H9 (cell line): ENCODE measurements at regions not wholly inside any gene's neighbourhood (a gene's known extent, or its start where the extent isn't known, plus 50 kb on each side); places are given as distances from the start of the nearest gene placed in this dataset.

Experiments used
- DNase-seq: peaks from one replicate; pipeline ENCODE4 v3.0.0-alpha.2; 2017
- H2AFZ ChIP-seq: one replicate; pipeline ENCODE4 v1.6.1; 2013; ENCODE audit warnings: mild to moderate bottlenecking, low read length, control low read depth, moderate library complexity
- H2AK5ac ChIP-seq: 2 replicates; pipeline ENCODE4 v1.6.1; 2013; ENCODE audit warnings: low read length, control low read depth, mixed read lengths; ENCODE audit not compliant: insufficient read length
- H2BK120ac ChIP-seq: one replicate; pipeline ENCODE4 v1.6.1; 2013; ENCODE audit warnings: low read depth, mild to moderate bottlenecking, low read length, control low read depth, inconsistent platforms; ENCODE audit not compliant: poor library complexity, severe bottlenecking
- H2BK12ac ChIP-seq: 2 replicates; pipeline ENCODE4 v1.6.1; 2013; ENCODE audit warnings: low read length, control low read depth, mixed read lengths, low read depth; ENCODE audit not compliant: insufficient read length
- H2BK15ac ChIP-seq: 2 replicates; pipeline ENCODE4 v1.6.1; 2013; ENCODE audit warnings: low read depth, low read length, control low read depth
- H2BK20ac ChIP-seq: one replicate; pipeline ENCODE4 v1.6.1; 2013; ENCODE audit warnings: low read depth, mild to moderate bottlenecking, low read length, control low read depth, inconsistent platforms; ENCODE audit not compliant: poor library complexity, severe bottlenecking
- H2BK5ac ChIP-seq: 2 replicates; pipeline ENCODE4 v1.6.1; 2013; ENCODE audit warnings: low read length, control low read depth, mixed read lengths; ENCODE audit not compliant: insufficient read length
- H3K14ac ChIP-seq: 2 replicates; pipeline ENCODE4 v1.6.1; 2013; ENCODE audit warnings: low read length, control low read depth; ENCODE audit not compliant: insufficient read depth
- H3K18ac ChIP-seq: 2 replicates; pipeline ENCODE4 v1.6.1; 2013; ENCODE audit warnings: low read depth, mild to moderate bottlenecking, mixed read lengths, low read length, control low read depth; ENCODE audit not compliant: insufficient read length
- H3K23ac ChIP-seq: 2 replicates; pipeline ENCODE4 v1.6.1; 2013; ENCODE audit warnings: low read length, control low read depth, mixed read lengths, low read depth; ENCODE audit not compliant: insufficient read length
- H3K23me2 ChIP-seq: 2 replicates; pipeline ENCODE4 v1.6.1; 2013; ENCODE audit warnings: low read depth, mild to moderate bottlenecking, mixed read lengths, low read length, control low read depth; ENCODE audit not compliant: insufficient read length, poor library complexity, severe bottlenecking
- H3K27ac ChIP-seq: 2 replicates; pipeline ENCODE4 v1.5.1; 2013; ENCODE audit warnings: low read length, control low read depth, mixed read lengths, low read depth; ENCODE audit not compliant: insufficient read length
- H3K27me3 ChIP-seq: 2 replicates; pipeline ENCODE4 v1.6.1; 2013; ENCODE audit warnings: low read length, control low read depth, inconsistent platforms; ENCODE audit not compliant: insufficient read depth
- H3K4ac ChIP-seq: 2 replicates; pipeline ENCODE4 v1.6.1; 2013; ENCODE audit warnings: low read depth, mild to moderate bottlenecking, control low read depth, inconsistent platforms, low read length, moderate library complexity
- H3K4me1 ChIP-seq: 2 replicates; pipeline ENCODE4 v1.6.1; 2013; ENCODE audit warnings: low read length, control low read depth, inconsistent platforms; ENCODE audit not compliant: insufficient read depth
- H3K4me2 ChIP-seq: 2 replicates; pipeline ENCODE4 v1.6.1; 2013; ENCODE audit warnings: low read length, control low read depth, mixed read lengths; ENCODE audit not compliant: insufficient read length, insufficient read depth
- H3K56ac ChIP-seq: 2 replicates; pipeline ENCODE4 v1.6.1; 2013; ENCODE audit warnings: low read depth, mild to moderate bottlenecking, mixed read lengths, low read length, control low read depth; ENCODE audit not compliant: insufficient read length
- H3K79me1 ChIP-seq: 2 replicates; pipeline ENCODE4 v1.6.1; 2013; ENCODE audit warnings: low read depth, mild to moderate bottlenecking, moderate library complexity, low read length, control low read depth, inconsistent platforms; ENCODE audit not compliant: insufficient read depth, poor library complexity, severe bottlenecking
- H3K79me2 ChIP-seq: 2 replicates; pipeline ENCODE4 v1.6.1; 2013; ENCODE audit warnings: low read length, control low read depth, inconsistent platforms; ENCODE audit not compliant: insufficient read depth
- H3K9ac ChIP-seq: 2 replicates; pipeline ENCODE4 v1.6.1; 2013; ENCODE audit warnings: low read length, control low read depth, mixed read lengths; ENCODE audit not compliant: insufficient read length; ENCODE audit errors: extremely low read depth
- H3K9me3 ChIP-seq: one replicate; pipeline ENCODE4 v1.6.1; 2013; ENCODE audit warnings: low read depth, low read length, inconsistent platforms; ENCODE audit not compliant: control insufficient read depth
- H3T11ph ChIP-seq: one replicate; pipeline ENCODE4 v1.6.1; 2013; ENCODE audit warnings: mild to moderate bottlenecking, low read length, control low read depth, inconsistent platforms
- H4K20me1 ChIP-seq: one replicate; pipeline ENCODE4 v1.6.1; 2013; ENCODE audit not compliant: control insufficient read depth, insufficient read length, insufficient read depth
- H4K5ac ChIP-seq: 2 replicates; pipeline ENCODE4 v1.6.1; 2013; ENCODE audit warnings: low read depth, mild to moderate bottlenecking, mixed read lengths, low read length, control low read depth; ENCODE audit not compliant: insufficient read length
- H4K8ac ChIP-seq: replicated peaks from 2 replicates; pipeline ENCODE4 v1.6.1; 2013; ENCODE audit warnings: low read length, control low read depth, mixed read lengths, low read depth; ENCODE audit not compliant: insufficient read length
- H4K91ac ChIP-seq: 2 replicates; pipeline ENCODE4 v1.6.1; 2013; ENCODE audit warnings: low read depth, mild to moderate bottlenecking, moderate library complexity, mixed read lengths, low read length, control low read depth; ENCODE audit not compliant: insufficient read length
- H3K27ac Mint-ChIP-seq, 3 experiments: 2 replicates in 2 of 3; 3 replicates in 1 of 3; pipeline ENCODE4 v1.8.0; 2020 to 2021; ENCODE audit warnings: mixed read lengths in 3 of 3, mild to moderate bottlenecking in 1 of 3, moderate library complexity in 1 of 3
- H3K27me3 Mint-ChIP-seq: 2 replicates; pipeline ENCODE4 v1.8.0; 2021; ENCODE audit warnings: low read depth, mild to moderate bottlenecking, moderate library complexity, mixed read lengths
- H3K36me3 Mint-ChIP-seq, 3 experiments: 2 replicates in 2 of 3; 3 replicates in 1 of 3; pipeline ENCODE4 v1.8.0; 2020 to 2021; ENCODE audit warnings: low read depth in 3 of 3, mixed read lengths in 3 of 3; ENCODE audit not compliant: insufficient read depth in 1 of 3
- H3K4me1 Mint-ChIP-seq, 2 experiments: 2 replicates each; pipeline ENCODE4 v1.8.0; 2020; ENCODE audit warnings: mixed read lengths in 2 of 2
- H3K4me3 Mint-ChIP-seq, 2 experiments: 2 replicates in 1 of 2; 3 replicates in 1 of 2; pipeline ENCODE4 v1.8.0; 2020 to 2021; ENCODE audit warnings: mild to moderate bottlenecking in 2 of 2, mixed read lengths in 2 of 2, moderate library complexity in 1 of 2
- H3K9me3 Mint-ChIP-seq, 2 experiments: 2 replicates in 1 of 2; 3 replicates in 1 of 2; pipeline ENCODE4 v1.8.0; 2020; ENCODE audit warnings: mild to moderate bottlenecking in 2 of 2, mixed read lengths in 2 of 2, moderate library complexity in 1 of 2
- CTCF ChIP-seq: fragments of 200-600 bp; sonication (generic); conservative IDR thresholded peaks from 3 replicates; pipeline ENCODE4 v1.8.0; 2021; ENCODE audit warnings: antibody characterized with exemption, mild to moderate bottlenecking
- WGBS: extraction: QIAGEN DNeasy Blood & Tissue Kit; methylation state at CpG from one replicate; pipeline ENCODE4 v1.1.7; 2013; ENCODE audit warnings: missing lambda C conversion rate, low lambda C conversion rate, mixed read lengths; ENCODE audit not compliant: insufficient read length; ENCODE audit errors: extremely low coverage; 5-methylcytosine and 5-hydroxymethylcytosine counted together

GRCh38 chr5:152474961-152475360 lies 69.9 kb upstream of the NMUR2 start:
- Histone ChIP-seq H3K14ac (no peak overlapping the region), H3K27me3 (no peaks in the 10 kb centered on the region), H3K79me2 (no peaks in the 10 kb centered on the region), H3K27ac (no peak overlapping the region), H3K56ac (no peak overlapping the region), H3K18ac (no peak overlapping the region), H3K9ac (no peak overlapping the region), H3K4me1 (no peaks in the 10 kb centered on the region), H3K9me3 (no peaks in the 10 kb centered on the region), H4K91ac (no peak overlapping the region), H3K4me2 (no peak overlapping the region), H3K23ac (no peak overlapping the region), H3K4ac (no peak overlapping the region), H2AK5ac (no peak overlapping the region), H2BK15ac (no peak overlapping the region), H2BK20ac (no peak overlapping the region), H3K79me1 (no peaks in the 10 kb centered on the region), H4K5ac (no peak overlapping the region), H2BK120ac (no peak overlapping the region), H2BK5ac (no peak overlapping the region), H4K8ac (no peak overlapping the region), H2BK12ac (no peak overlapping the region), H2AFZ (no peak overlapping the region), H3T11ph (no peak overlapping the region), H3K23me2 (no peaks in the 10 kb centered on the region), H4K20me1 (no peaks in the 10 kb centered on the region)
- Mint-ChIP-seq H3K4me1 (peaks cover 15 to 19% of the 10 kb centered on the region in 2 experiments), H3K27me3 (no peaks in the 10 kb centered on the region), H3K9me3 (peaks cover under 1 to 3% of the 10 kb centered on the region in 2 experiments; a peak in 4 of 5 replicates), H3K27ac (no peak overlapping the region), H3K4me3 (no peak overlapping the region), H3K36me3 (peaks cover 0 to 2% (median 2%) of the 10 kb centered on the region in 3 experiments; a peak in 1 of 7 replicates)
- WGBS = no CpG with 5 or more reads among the region's 1 CpG
- no peak for TF ChIP-seq CTCF
- DNase-seq = no peak
